ENCODE measurements at regions not wholly inside any gene's neighbourhood (a gene's known extent, or its start where the extent isn't known, plus 50 kb on each side); places are given as distances from the start of the nearest gene placed in this dataset.

- no peaks in the 10 kb centered on the region for H3K9me3 ChIP-seq (ENCODE audit: control insufficient read depth in 2 of 2, low read length in 2 of 2)
- H3K27ac ChIP-seq (ENCODE audit: low read depth in 2 of 2, low read length in 2 of 2): no peak overlapping the region
- H3K4me1 ChIP-seq (ENCODE audit: control insufficient read depth in 2 of 2, insufficient read depth in 2 of 2, low read length in 2 of 2): peaks cover 0 to 8% of the 10 kb centered on the region in 2 donors
- H3K4me3 ChIP-seq (ENCODE audit: low read length in 2 of 2): no peak overlapping the region
- no peaks in the 10 kb centered on the region for H3K36me3 ChIP-seq (ENCODE audit: control insufficient read depth in 2 of 2, insufficient read depth in 2 of 2, low read length in 2 of 2)
- H3K9ac ChIP-seq (ENCODE audit: low read depth in 1 of 2, low read length in 2 of 2): no peak overlapping the region
- H3K27me3 ChIP-seq (ENCODE audit: control insufficient read depth in 2 of 2, insufficient read depth in 2 of 2, low read length in 2 of 2): no peaks in the 10 kb centered on the region
Measured at GRCh38 chr5:175388531-175388930, 55.5 kb downstream of the DRD1 start.

DNA sequence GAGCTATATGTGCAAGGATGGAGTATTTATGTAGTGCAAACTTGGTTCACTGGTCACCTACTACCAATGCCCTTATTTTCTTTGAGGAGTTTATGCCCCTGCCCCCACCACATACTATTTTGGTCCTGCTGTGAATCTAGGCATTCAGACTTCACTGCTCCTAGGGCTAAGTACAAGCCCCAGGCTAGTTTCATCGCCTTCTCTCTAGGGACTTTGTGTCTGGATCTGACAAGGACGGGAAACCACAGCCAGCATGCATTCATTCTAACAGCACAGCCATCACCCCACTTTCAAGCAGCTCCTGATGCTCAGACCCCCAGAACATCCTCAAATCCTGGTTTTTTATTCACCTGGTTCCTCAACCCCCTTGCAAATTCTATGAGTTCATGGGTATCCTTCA is 56.8 kb downstream of the DRD1 start:
- Histone ChIP-seq H3K4me3 (ENCODE audit: low read length in 2 of 2) (no peak overlapping the region), H3K27me3 (ENCODE audit: control insufficient read depth in 2 of 2, insufficient read depth in 2 of 2, low read length in 2 of 2) (no peaks in the 10 kb centered on the region), H3K36me3 (ENCODE audit: control insufficient read depth in 2 of 2, insufficient read depth in 2 of 2, low read length in 2 of 2) (no peaks in the 10 kb centered on the region), H3K9me3 (ENCODE audit: control insufficient read depth in 2 of 2, low read length in 2 of 2) (no peaks in the 10 kb centered on the region), H3K9ac (ENCODE audit: low read depth in 1 of 2, low read length in 2 of 2) (no peak overlapping the region), H3K4me1 (ENCODE audit: control insufficient read depth in 2 of 2, insufficient read depth in 2 of 2, low read length in 2 of 2) (peaks cover 0 to 8% of the 10 kb centered on the region in 2 donors), H3K27ac (ENCODE audit: low read depth in 2 of 2, low read length in 2 of 2) (no peak overlapping the region)

DNA sequence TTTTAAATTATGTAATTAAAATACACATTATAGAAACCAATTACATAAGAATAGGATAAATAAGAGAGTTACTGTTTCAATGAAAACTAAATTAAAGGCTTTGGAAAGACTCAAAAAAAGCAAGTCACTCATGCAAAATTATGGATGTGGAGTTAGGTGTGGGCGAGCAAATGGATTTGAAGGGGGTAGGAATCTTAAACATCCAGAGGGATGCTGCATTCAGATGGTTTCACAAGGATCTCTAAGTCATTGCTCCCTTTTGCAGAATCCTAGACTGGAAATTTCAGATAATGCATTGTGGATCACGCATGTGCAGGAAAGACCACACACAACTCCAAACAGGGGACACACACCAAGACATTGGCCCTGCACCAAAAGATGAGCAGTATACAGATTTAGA is 57.5 kb downstream of the DRD1 start:
- no peak overlapping the region for H3K9ac ChIP-seq (ENCODE audit: low read depth in 1 of 2, low read length in 2 of 2)
- no peaks in the 10 kb centered on the region for H3K27me3 ChIP-seq (ENCODE audit: control insufficient read depth in 2 of 2, insufficient read depth in 2 of 2, low read length in 2 of 2)
- peaks cover 0 to 8% of the 10 kb centered on the region in 2 donors for H3K4me1 ChIP-seq (ENCODE audit: control insufficient read depth in 2 of 2, insufficient read depth in 2 of 2, low read length in 2 of 2)
- H3K9me3 ChIP-seq (ENCODE audit: control insufficient read depth in 2 of 2, low read length in 2 of 2): no peaks in the 10 kb centered on the region
- H3K27ac ChIP-seq (ENCODE audit: low read depth in 2 of 2, low read length in 2 of 2): no peak overlapping the region
- H3K36me3 ChIP-seq (ENCODE audit: control insufficient read depth in 2 of 2, insufficient read depth in 2 of 2, low read length in 2 of 2): no peaks in the 10 kb centered on the region
- no peak overlapping the region for H3K4me3 ChIP-seq (ENCODE audit: low read length in 2 of 2)

GRCh38 chr5:175385691-175386362 is 58.2 kb downstream of the DRD1 start:
- H3K27me3 ChIP-seq (ENCODE audit: control insufficient read depth in 2 of 2, insufficient read depth in 2 of 2, low read length in 2 of 2): no peaks in the 10 kb centered on the region
- H3K4me3 ChIP-seq (ENCODE audit: low read length in 2 of 2): no peak overlapping the region
- H3K27ac ChIP-seq (ENCODE audit: low read depth in 2 of 2, low read length in 2 of 2): no peak overlapping the region
- no peak overlapping the region for H3K9ac ChIP-seq (ENCODE audit: low read depth in 1 of 2, low read length in 2 of 2)
- no peaks in the 10 kb centered on the region for H3K36me3 ChIP-seq (ENCODE audit: control insufficient read depth in 2 of 2, insufficient read depth in 2 of 2, low read length in 2 of 2)
- peaks cover 0 to 8% of the 10 kb centered on the region in 2 donors for H3K4me1 ChIP-seq (ENCODE audit: control insufficient read depth in 2 of 2, insufficient read depth in 2 of 2, low read length in 2 of 2)
- no peaks in the 10 kb centered on the region for H3K9me3 ChIP-seq (ENCODE audit: control insufficient read depth in 2 of 2, low read length in 2 of 2)

- Histone ChIP-seq H3K27me3 (ENCODE audit: control insufficient read depth in 2 of 2, insufficient read depth in 2 of 2, low read length in 2 of 2) (no peaks in the 10 kb centered on the region), H3K36me3 (ENCODE audit: control insufficient read depth in 2 of 2, insufficient read depth in 2 of 2, low read length in 2 of 2) (no peaks in the 10 kb centered on the region), H3K9ac (ENCODE audit: low read depth in 1 of 2, low read length in 2 of 2) (no peak overlapping the region), H3K9me3 (ENCODE audit: control insufficient read depth in 2 of 2, low read length in 2 of 2) (no peaks in the 10 kb centered on the region), H3K27ac (ENCODE audit: low read depth in 2 of 2, low read length in 2 of 2) (no peak overlapping the region), H3K4me3 (ENCODE audit: low read length in 2 of 2) (no peak overlapping the region), H3K4me1 (ENCODE audit: control insufficient read depth in 2 of 2, insufficient read depth in 2 of 2, low read length in 2 of 2) (peaks cover 0 to 8% of the 10 kb centered on the region in 2 donors)
Measured at GRCh38 chr5:175384724-175385552, 59.0 kb downstream of the DRD1 start.

DNA sequence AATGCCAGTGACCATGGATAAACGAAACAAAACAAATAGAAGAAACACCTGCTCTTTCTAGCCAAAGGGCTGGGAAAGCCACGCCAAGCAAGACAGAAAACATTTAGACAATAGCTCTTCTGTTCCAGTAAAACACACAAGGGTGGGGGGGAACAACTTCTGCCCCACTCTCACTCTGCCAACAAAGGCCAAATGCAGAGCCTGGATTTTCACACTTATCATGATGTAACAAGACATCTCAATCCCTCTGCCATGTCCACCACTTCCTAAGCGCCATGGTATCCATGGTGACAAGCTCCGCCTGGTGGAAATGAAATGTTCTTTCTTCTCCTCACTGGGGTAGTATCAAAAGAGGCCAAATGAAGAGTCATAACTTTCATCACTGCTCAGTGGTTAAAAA is 60.6 kb downstream of the DRD1 start:
- Histone ChIP-seq H3K36me3 (ENCODE audit: control insufficient read depth in 2 of 2, insufficient read depth in 2 of 2, low read length in 2 of 2) (no peaks in the 10 kb centered on the region), H3K9ac (ENCODE audit: low read depth in 1 of 2, low read length in 2 of 2) (no peak overlapping the region), H3K9me3 (ENCODE audit: control insufficient read depth in 2 of 2, low read length in 2 of 2) (no peaks in the 10 kb centered on the region), H3K27me3 (ENCODE audit: control insufficient read depth in 2 of 2, insufficient read depth in 2 of 2, low read length in 2 of 2) (no peaks in the 10 kb centered on the region), H3K4me1 (ENCODE audit: control insufficient read depth in 2 of 2, insufficient read depth in 2 of 2, low read length in 2 of 2) (peaks cover under 1 to 13% of the 10 kb centered on the region in 2 donors), H3K4me3 (ENCODE audit: low read length in 2 of 2) (no peak overlapping the region), H3K27ac (ENCODE audit: low read depth in 2 of 2, low read length in 2 of 2) (no peak overlapping the region)

- Histone ChIP-seq H3K27me3 (ENCODE audit: control insufficient read depth in 2 of 2, insufficient read depth in 2 of 2, low read length in 2 of 2) (no peaks in the 10 kb centered on the region), H3K27ac (ENCODE audit: low read depth in 2 of 2, low read length in 2 of 2) (no peak overlapping the region), H3K4me1 (ENCODE audit: control insufficient read depth in 2 of 2, insufficient read depth in 2 of 2, low read length in 2 of 2) (peaks cover 5 to 14% of the 10 kb centered on the region in 2 donors), H3K36me3 (ENCODE audit: control insufficient read depth in 2 of 2, insufficient read depth in 2 of 2, low read length in 2 of 2) (no peaks in the 10 kb centered on the region), H3K9me3 (ENCODE audit: control insufficient read depth in 2 of 2, low read length in 2 of 2) (no peaks in the 10 kb centered on the region), H3K9ac (ENCODE audit: low read depth in 1 of 2, low read length in 2 of 2) (no peak overlapping the region), H3K4me3 (ENCODE audit: low read length in 2 of 2) (no peak overlapping the region)
Measured at GRCh38 chr5:175382171-175382570, 61.8 kb downstream of the DRD1 start.

DNA sequence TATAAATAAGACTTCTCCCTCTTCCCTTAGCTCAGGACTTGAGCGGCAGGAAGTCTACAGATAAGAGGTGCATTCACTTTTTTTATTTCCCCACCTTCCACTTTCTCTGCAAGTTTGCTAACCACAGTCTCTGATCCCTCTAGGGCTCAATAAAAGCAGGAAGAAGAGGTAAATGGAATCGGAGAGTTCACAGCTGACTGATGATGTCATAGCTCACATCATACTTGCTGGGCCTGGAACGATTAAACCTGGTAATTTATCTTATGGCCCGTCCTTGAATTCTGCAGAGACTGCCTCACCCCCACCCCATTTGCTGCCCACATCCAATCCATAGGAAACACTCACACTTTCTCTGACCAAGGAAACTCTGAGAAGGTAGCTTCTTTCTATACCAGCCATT is 62.9 kb downstream of the DRD1 start:
- Histone ChIP-seq H3K27me3 (ENCODE audit: control insufficient read depth in 2 of 2, insufficient read depth in 2 of 2, low read length in 2 of 2) (no peaks in the 10 kb centered on the region), H3K36me3 (ENCODE audit: control insufficient read depth in 2 of 2, insufficient read depth in 2 of 2, low read length in 2 of 2) (no peaks in the 10 kb centered on the region), H3K27ac (ENCODE audit: low read depth in 2 of 2, low read length in 2 of 2) (no peak overlapping the region), H3K4me3 (ENCODE audit: low read length in 2 of 2) (no peak overlapping the region), H3K9ac (ENCODE audit: low read depth in 1 of 2, low read length in 2 of 2) (no peak overlapping the region), H3K9me3 (ENCODE audit: control insufficient read depth in 2 of 2, low read length in 2 of 2) (no peaks in the 10 kb centered on the region), H3K4me1 (ENCODE audit: control insufficient read depth in 2 of 2, insufficient read depth in 2 of 2, low read length in 2 of 2) (peaks cover 5 to 14% of the 10 kb centered on the region in 2 donors)

DNA sequence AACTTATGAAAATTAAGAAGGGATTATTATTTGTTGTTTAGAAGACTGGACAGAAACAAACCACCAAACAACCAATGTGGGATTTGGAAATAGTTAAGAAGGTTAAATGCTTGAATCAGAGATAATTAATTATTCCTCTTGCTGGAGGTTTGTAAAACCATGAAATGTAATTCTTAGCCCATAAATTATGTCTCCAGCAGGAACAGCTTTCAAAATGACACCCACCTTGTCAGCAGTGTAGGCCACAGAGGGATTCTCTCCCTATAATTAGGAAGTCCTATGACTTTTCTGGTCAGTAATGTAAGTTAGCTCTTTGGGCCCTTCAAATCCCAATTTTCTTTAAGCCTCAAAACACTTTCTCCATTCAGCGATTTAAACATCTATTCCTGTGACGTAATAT is 63.3 kb downstream of the DRD1 start:
- Histone ChIP-seq H3K36me3 (ENCODE audit: control insufficient read depth in 2 of 2, insufficient read depth in 2 of 2, low read length in 2 of 2) (no peaks in the 10 kb centered on the region), H3K27me3 (ENCODE audit: control insufficient read depth in 2 of 2, insufficient read depth in 2 of 2, low read length in 2 of 2) (no peaks in the 10 kb centered on the region), H3K9ac (ENCODE audit: low read depth in 1 of 2, low read length in 2 of 2) (no peak overlapping the region), H3K9me3 (ENCODE audit: control insufficient read depth in 2 of 2, low read length in 2 of 2) (no peaks in the 10 kb centered on the region), H3K27ac (ENCODE audit: low read depth in 2 of 2, low read length in 2 of 2) (no peak overlapping the region), H3K4me1 (ENCODE audit: control insufficient read depth in 2 of 2, insufficient read depth in 2 of 2, low read length in 2 of 2) (peaks cover 5 to 14% of the 10 kb centered on the region in 2 donors), H3K4me3 (ENCODE audit: low read length in 2 of 2) (no peak overlapping the region)

GRCh38 chr5:175379867-175380266 is 64.1 kb downstream of the DRD1 start:
- no peaks in the 10 kb centered on the region for H3K27me3 ChIP-seq (ENCODE audit: control insufficient read depth in 2 of 2, insufficient read depth in 2 of 2, low read length in 2 of 2)
- peaks cover 5 to 8% of the 10 kb centered on the region in 2 donors for H3K4me1 ChIP-seq (ENCODE audit: control insufficient read depth in 2 of 2, insufficient read depth in 2 of 2, low read length in 2 of 2)
- H3K9me3 ChIP-seq (ENCODE audit: control insufficient read depth in 2 of 2, low read length in 2 of 2): no peaks in the 10 kb centered on the region

More at GRCh38 chr5:175379867-175380266, 64.1 kb downstream of the DRD1 start:
- no peak overlapping the region for H3K27ac ChIP-seq (ENCODE audit: low read depth in 2 of 2, low read length in 2 of 2)
- no peaks in the 10 kb centered on the region for H3K36me3 ChIP-seq (ENCODE audit: control insufficient read depth in 2 of 2, insufficient read depth in 2 of 2, low read length in 2 of 2)
- H3K9ac ChIP-seq (ENCODE audit: low read depth in 1 of 2, low read length in 2 of 2): no peak overlapping the region
- no peak overlapping the region for H3K4me3 ChIP-seq (ENCODE audit: low read length in 2 of 2)
